Stimulated activated CD4-positive, alpha-beta T cell treated with anti-CD3 and anti-CD28 coated beads, Interleukin-12 subunit alpha, Interleukin-12 subunit beta, amount 100 ng/mL, for 4 hours (primary cell): ENCODE measurements at regions not wholly inside any gene's neighbourhood (a gene's known extent, or its start where the extent isn't known, plus 50 kb on each side); places are given as distances from the start of the nearest gene placed in this dataset.

ENCODE experiments used
- DNase-seq: peaks from one replicate; pipeline ENCODE4 v3.0.0-alpha.2; 2020

DNA sequence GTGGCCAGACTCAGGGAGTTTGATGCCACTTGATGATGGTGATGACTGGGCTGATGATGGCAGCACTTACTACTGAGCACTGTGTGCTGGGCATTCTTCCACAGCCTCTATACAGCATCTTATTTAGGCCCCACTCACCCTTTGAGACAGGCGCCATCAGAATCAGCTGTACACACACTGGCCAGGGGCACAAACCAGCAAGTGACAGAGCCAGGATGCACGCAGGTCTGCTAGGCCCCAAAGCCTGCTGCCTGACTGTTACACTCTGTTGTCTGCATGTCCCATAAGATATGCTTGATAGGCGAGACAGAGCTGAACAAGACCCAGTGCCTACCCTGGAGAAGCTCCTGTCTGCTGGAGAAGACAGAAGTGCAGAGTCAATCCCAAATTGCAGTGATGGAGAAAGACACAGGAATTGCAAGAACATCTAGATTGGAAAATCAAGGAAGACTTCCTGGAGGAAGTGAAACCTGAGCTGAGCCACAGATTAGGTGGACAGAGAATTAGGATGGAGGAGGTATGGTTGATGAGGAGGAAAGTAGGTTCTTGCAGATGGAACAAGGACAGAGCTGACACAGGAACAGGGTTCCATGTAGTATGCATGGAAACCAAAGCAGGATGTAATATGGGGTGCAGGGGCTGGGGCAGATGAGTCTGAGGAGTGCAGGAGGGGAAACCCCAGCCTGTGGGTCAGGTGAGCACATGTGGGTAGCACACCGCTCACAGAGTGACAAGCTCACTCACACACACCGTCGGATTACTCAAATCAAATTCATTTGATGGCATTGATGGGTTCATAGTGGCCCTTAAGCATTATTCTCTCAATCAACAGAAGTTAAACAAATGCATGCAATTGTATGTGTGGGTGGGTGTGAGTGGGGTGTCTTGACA, 117.3 kb downstream of the BEGAIN start:
- DNase-seq: no peak

DNA sequence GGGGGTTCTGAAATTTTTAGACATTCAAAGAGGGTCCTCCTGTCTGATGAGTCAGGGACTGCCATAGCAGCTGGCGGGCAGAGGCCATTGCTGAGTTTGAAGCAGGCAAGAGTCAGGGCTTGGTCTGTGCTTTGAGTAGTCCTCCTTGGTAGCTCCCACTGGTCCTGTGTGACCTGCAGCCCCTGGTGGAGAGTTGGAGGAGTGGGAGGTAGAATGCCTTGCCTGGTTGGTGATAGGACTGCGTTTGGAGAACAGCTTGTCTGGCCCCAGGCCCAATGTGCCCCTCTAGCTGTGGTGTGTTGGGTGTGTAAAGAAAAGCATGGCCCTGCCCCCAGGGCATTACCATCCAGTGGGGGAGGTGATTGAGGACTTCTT, 116.7 kb downstream of the BEGAIN start:
- DNase-seq: no peak

DNA sequence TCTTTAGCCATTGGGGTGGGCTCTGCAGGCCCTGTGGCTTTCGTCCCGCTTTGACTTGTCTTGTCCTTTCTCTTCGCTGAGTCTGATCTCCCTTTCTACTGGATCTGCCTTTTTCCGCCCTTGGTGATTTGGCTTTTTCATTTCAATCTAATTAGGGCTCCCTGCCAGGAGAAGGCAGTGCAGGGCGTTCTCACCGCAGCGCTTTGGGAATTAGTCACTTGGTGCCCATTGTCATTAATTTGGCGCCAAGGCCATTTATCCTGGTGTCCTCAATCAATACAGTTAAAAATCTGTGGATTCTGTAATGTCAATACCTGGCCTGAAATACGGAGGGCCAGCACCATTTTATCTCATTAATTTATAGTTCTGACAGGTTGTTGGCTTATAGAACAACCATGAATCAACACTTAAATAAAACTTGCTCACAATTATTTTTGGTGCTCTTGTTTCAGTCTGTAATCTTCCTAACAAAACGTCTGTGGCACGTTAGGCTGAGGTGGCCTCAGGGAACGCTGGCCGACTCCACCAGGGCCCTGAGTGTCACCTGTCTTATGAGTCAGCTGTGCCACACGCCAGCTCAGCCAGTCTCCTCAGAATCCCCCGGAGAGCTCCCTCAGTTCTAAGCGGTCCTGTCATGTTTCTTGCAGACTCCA, 115.7 kb downstream of the BEGAIN start:
- DNase-seq: no peak

DNA sequence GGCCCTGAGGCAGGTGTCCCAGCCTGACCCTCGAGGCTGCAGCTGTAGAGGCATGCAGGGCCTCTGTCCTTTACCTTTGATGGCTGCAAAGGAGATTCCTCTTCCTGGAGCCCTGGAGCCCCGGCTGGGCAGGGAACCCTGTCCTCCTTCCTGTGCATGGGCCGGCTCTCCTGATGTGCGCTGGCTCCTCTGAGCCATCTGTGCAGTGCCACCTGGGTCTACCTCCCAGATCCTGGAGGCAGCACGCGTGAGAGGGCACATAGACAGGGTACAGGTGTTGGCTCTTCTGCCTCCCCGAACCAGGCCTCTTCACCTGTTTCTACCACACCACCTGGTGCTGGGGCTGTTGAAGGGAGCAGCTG, 115.1 kb downstream of the BEGAIN start:
- no peak for DNase-seq

DNA sequence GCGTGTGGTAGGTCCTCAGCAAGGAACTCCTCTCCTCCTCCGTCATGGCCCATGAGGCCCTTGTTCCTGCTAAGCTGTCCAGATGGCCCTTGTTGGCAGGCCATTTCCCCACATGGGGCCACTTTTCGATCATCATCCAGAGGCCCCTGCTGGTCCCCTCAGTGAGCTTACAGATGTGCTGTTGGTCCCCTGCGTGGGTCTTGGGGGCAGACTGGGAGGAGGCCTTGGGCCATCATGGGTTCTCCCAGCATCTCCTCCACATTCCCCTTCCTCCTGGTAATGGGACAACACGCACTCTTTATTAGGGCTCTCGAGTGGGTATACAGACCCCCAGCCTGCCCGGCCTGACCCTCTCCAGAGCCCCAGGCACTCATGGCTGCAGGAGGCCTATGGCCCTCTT, 114.7 kb downstream of the BEGAIN start:
- no peak for DNase-seq

DNA sequence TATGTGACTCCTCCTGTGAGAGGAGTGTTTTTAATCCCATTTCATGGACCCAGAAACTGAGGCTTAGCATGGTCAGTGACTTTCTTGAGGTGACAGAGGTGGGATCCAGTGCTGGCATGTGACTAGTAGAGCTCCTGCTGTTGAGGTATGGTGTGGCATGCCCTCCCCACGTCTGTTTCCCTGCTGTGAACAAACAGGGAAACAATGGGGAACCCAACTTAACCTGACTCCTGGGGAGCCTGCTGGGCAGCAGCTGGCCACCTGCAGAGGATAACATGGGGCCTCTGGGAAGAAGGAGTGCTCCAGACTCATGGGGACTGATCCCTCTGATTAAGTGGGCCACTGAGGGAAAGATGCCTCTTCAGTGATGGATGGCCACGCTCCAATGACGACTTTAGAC, 114.0 kb downstream of the BEGAIN start:
- DNase-seq: no peak

DNA sequence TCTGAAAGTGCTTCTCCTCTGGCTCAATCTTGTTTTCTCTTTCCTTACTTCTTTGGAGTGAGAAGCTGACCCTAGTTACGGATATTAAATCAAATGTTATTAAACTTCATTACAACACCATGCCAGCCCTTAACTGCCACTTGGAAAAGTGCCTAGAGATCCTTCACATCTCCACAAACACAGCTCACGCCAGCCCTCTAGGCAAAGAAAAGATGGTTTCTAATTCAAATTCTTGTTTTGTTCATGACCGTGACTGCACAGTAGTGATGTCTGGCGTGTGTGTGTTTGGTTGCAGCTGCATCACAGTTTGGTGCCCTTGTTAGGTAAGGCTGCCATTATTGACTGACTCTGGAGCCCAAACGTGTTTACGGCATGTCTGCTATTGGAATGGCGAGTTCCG, 113.0 kb downstream of the BEGAIN start:
- DNase-seq: no peak

DNA sequence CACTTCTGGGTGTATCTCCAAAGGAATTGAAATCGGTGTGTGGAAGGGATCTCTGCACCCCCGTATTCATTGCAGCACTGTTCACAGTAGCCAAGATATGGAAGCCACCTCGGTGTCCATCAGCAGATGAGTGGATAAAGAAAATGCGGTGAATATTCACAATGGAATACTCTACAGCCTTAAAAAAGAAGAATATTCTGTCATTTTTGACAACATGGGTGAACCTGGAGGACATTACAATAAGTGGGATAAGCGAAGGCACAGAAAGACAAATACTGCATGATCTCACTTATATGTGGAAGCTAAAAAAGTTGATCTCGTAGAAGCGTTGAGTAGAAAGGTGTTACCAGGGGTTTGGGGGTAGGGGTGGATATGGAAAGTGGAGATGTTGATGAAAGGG, 111.9 kb downstream of the BEGAIN start:
- no peak for DNase-seq

DNA sequence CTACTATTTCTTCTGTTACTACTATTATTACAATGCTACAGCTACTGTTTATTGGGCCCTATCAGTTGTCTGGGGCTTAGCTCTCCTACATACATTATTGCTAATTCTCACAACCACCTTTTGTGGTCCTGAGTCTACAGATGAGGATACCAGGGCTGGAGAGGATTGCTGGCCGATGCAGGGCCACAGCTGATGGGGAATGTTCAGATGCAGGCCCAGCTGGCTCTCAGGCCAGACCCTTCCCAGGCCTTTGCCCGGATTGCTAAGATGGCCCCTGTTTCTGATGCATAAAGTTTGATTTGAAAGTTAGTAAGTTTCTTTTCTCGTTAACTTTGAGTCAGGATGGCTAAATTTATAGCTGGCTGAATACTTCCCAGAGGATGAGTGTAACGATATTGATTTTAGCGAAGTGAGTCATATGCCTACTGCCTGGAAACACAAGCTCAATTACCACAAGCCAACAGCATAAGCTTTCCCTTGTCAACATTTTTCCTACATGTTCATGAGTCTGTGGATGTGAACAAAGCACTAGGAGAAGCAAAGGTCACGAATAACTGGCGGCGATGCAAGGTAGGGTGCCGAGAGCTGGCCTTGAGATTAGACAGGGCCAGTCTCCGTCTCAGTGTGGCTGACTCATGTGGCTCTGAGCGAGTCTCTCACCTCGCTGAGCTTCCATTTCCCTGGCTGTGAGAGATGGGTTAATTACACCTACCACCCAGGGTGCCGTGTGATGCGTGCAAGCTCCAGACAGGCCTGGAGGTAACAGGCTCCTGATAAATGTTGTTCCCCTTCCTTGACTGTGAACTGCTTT, 111.0 kb downstream of the BEGAIN start:
- DNase-seq: no peak

DNA sequence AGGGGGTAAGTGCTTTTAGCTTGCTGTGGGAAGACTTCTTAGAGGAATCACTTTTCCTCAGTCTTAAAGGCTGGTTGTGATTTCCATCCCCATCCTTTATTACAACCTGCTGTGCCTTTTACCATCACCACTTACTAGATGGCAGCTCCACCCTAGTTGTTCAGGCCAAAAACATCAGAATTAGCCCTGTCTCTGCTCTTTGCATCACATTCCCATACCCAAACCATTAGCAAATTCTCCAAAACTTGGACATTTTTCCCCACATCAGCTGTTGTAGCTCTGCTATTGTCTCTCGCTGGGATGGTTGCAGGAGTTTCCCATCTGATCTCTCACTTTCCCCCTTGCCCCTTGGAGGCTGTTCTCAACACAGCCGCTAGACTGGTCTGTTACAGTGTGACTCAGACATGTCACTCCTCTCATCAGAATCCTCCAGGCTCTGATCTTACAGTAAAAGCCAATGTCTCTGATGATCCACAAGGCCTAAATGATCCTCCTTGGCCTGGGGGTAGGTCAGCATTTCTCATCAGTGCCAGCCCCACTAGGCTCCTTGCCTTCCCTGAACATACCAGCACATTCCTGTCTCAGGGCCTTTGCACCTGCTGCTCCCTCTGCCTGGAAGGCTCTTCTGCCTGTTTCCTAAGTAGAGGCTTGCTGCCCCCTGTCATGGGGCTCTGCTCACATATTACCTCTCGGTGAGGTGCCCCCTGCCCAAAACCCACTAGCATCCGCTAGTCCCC, 102.5 kb downstream of the BEGAIN start:
- no peak for DNase-seq

DNA sequence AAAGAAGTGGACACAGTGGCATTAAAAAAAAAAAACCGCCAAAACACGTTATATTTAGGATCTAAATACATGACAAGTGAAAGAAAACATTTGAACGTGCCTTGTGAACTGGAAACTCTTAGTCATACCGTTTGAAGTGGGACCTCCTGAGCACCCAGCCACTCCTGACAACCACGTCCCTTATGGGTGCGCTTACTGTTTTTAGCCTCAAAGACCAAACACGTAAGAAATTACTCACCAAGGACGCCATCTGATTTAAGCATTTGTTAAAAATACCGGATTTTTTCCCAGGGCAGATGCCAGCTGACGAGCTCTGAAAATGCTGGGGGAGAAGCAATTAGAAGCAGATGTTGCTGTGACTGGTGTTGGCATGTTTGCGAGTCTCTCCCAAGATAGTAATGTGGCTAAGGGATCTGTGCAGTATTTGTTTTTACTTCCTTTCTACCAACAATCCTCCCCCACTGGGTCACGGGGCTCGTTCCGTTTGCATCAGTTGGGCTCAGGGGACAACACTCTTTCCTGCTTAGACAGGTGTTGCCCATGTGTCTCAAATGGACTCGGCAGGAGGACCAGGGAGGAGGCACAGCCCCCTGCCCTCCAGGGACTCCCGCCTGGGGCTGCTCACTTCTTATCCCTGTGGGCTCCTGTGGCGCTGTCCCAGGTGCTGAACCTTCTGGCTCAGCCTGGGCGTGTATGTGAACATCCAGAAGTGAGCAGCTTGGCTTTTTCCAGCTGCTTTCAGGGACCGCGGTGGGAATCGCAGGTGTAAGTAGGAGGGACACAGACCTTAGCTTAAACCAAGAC, 101.0 kb downstream of the BEGAIN start:
- peak; percentile 56 for DNase-seq
